HFF-Myc (cell line): ENCODE measurements at regions not wholly inside any gene's neighbourhood (a gene's known extent, or its start where the extent isn't known, plus 50 kb on each side); places are given as distances from the start of the nearest gene placed in this dataset.

Experiments
- DNase-seq: peaks from one replicate; pipeline ENCODE4 v3.0.0-alpha.2; 2011; ENCODE audit warnings: low read depth; ENCODE audit errors: extremely low read depth
- H3K4me3 ChIP-seq: replicated peaks from 2 replicates; pipeline ENCODE4 v1.5.1; 2011; ENCODE audit warnings: low read depth, mild to moderate bottlenecking, control low read depth, low read length
- CTCF ChIP-seq: IDR thresholded peaks from 2 replicates; pipeline ENCODE4 v1.5.1; 2012; ENCODE audit warnings: mild to moderate bottlenecking, low read depth, low read length, control low read depth; ENCODE audit errors: missing control alignments

- TF ChIP-seq CTCF, result no peak
- no peak overlapping the region for H3K4me3 ChIP-seq
- DNase-seq, result no peak
Observed at GRCh38 chr9:30746589-30746988, 1637.9 kb upstream of the ACO1 start.

- TF ChIP-seq CTCF, result no peak
- H3K4me3 ChIP-seq, result no peak overlapping the region
- DNase-seq, result no peak
Observed at GRCh38 chr9:30757723-30758122, 1626.7 kb upstream of the ACO1 start.

- no peak overlapping the region for H3K4me3 ChIP-seq
- no peak for DNase-seq
- no peak for TF ChIP-seq CTCF
Observed at GRCh38 chr9:30758726-30759446, 1625.6 kb upstream of the ACO1 start.

- no peak for DNase-seq
- H3K4me3 ChIP-seq, result no peak overlapping the region
- no peak for TF ChIP-seq CTCF
Observed at GRCh38 chr9:30765318-30765717, 1619.1 kb upstream of the ACO1 start.

GRCh38 chr9:30771163-30771708 lies 1613.2 kb upstream of the ACO1 start:
- TF ChIP-seq CTCF, result no peak

GRCh38 chr9:30771760-30772159 lies 1612.7 kb upstream of the ACO1 start:
- TF ChIP-seq CTCF, result no peak
- no peak for DNase-seq
- no peak overlapping the region for H3K4me3 ChIP-seq

More at GRCh38 chr9:30771163-30771708, 1613.2 kb upstream of the ACO1 start:
- no peak overlapping the region for H3K4me3 ChIP-seq
- DNase-seq, result no peak
